Gastrocnemius medialis (tissue), 4 donors: ENCODE measurements at regions not wholly inside any gene's neighbourhood (a gene's known extent, or its start where the extent isn't known, plus 50 kb on each side); places are given as distances from the start of the nearest gene placed in this dataset.

ENCODE experiments used
- POLR2A ChIP-seq, 2 donors: fragments of 450-650 bp; IDR thresholded peaks; one replicate each; pipeline ENCODE4 v1.6.1; 2017; ENCODE audit warnings: antibody characterized with exemption in 2 of 2, mild to moderate bottlenecking in 2 of 2, moderate library complexity in 2 of 2
- TF ChIP-seq, protein P1 (sequence below), 5 experiments: fragments of 450-650 bp in 3 of 5; fragments of 200-600 bp in 2 of 5; sonication (generic) in 2 of 5; IDR thresholded peaks in 4 of 5; conservative IDR thresholded peaks in 1 of 5; 1 replicate in 4 of 5; 2 replicates in 1 of 5; pipeline ENCODE4 v1.5.1; 2016 to 2019; ENCODE audit warnings: antibody characterized with exemption in 5 of 5, mild to moderate bottlenecking in 3 of 5, moderate library complexity in 3 of 5

DNA sequence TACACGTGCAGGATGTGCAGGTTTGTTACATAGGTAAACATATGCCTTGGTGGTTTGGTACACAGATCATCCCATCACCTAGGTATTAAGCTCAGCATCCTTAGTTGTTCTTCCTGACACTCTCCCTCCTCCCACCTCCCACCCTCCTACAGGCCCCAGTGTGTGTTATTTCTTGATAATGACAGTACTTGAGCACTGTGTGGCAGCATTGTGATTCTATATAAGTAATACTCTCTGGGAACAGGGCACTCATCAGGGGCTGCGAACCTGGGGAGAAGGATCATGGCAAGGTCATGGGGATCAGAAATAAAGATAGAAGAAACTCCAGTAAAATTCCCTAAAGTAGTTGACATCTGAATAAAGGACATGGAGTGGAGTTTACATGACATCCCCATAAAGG is 1256.2 kb upstream of the CRIM1 start:
- no peak for TF ChIP-seq POLR2A (IDR thresholded peaks at IDR 0.05)
- TF ChIP-seq, protein P1, sequence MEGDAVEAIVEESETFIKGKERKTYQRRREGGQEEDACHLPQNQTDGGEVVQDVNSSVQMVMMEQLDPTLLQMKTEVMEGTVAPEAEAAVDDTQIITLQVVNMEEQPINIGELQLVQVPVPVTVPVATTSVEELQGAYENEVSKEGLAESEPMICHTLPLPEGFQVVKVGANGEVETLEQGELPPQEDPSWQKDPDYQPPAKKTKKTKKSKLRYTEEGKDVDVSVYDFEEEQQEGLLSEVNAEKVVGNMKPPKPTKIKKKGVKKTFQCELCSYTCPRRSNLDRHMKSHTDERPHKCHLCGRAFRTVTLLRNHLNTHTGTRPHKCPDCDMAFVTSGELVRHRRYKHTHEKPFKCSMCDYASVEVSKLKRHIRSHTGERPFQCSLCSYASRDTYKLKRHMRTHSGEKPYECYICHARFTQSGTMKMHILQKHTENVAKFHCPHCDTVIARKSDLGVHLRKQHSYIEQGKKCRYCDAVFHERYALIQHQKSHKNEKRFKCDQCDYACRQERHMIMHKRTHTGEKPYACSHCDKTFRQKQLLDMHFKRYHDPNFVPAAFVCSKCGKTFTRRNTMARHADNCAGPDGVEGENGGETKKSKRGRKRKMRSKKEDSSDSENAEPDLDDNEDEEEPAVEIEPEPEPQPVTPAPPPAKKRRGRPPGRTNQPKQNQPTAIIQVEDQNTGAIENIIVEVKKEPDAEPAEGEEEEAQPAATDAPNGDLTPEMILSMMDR (IDR thresholded peaks at IDR 0.05 in 4 of 5, conservative IDR thresholded peaks at IDR 0.05 in 1 of 5), result no peak
